OCI-LY7 (cell line): ENCODE measurements at regions not wholly inside any gene's neighbourhood (a gene's known extent, or its start where the extent isn't known, plus 50 kb on each side); places are given as distances from the start of the nearest gene placed in this dataset.

Experiments
- EZH2phosphoT487 ChIP-seq: fragments of 200-600 bp; sonication (generic); IDR thresholded peaks from 2 replicates; pipeline ENCODE4 v1.6.1; 2018; ENCODE audit warnings: low read depth, borderline replicate concordance, mild to moderate bottlenecking, mixed run types, antibody characterized with exemption, low read length, moderate library complexity, mixed read lengths
- TF ChIP-seq, protein P1 (sequence below): fragments of 200-600 bp; sonication (generic); conservative IDR thresholded peaks from 2 replicates; pipeline ENCODE4 v1.5.1; 2014; ENCODE audit warnings: mild to moderate bottlenecking, antibody characterized with exemption, low read length, moderate library complexity, mixed read lengths

DNA sequence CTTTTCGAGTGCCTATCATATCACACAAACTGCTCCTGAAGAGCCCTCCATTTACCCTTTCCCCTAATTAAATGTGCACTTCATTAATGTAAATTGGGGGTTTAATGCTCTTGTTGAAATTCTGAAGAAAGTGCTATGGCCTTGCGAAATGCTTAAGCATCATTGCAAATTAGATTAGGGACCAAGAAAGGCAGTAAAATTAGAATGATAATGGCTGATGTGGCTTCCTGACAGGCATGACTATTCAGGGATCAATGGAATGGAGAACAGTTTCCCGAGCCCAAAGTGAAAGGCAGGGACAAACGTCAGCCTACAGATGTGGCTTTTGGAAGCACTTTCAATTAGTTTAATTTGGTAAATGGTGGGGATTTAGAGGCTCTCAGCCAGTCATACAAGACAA is 120.1 kb downstream of the NKX6-1 start:
- TF ChIP-seq, protein P1, sequence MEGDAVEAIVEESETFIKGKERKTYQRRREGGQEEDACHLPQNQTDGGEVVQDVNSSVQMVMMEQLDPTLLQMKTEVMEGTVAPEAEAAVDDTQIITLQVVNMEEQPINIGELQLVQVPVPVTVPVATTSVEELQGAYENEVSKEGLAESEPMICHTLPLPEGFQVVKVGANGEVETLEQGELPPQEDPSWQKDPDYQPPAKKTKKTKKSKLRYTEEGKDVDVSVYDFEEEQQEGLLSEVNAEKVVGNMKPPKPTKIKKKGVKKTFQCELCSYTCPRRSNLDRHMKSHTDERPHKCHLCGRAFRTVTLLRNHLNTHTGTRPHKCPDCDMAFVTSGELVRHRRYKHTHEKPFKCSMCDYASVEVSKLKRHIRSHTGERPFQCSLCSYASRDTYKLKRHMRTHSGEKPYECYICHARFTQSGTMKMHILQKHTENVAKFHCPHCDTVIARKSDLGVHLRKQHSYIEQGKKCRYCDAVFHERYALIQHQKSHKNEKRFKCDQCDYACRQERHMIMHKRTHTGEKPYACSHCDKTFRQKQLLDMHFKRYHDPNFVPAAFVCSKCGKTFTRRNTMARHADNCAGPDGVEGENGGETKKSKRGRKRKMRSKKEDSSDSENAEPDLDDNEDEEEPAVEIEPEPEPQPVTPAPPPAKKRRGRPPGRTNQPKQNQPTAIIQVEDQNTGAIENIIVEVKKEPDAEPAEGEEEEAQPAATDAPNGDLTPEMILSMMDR, result no peak
- no peak for TF ChIP-seq EZH2phosphoT487
